AG04450 (cell line): ENCODE measurements at regions not wholly inside any gene's neighbourhood (a gene's known extent, or its start where the extent isn't known, plus 50 kb on each side); places are given as distances from the start of the nearest gene placed in this dataset.

Source experiments
- CTCF ChIA-PET: fragments of 300-600, 350-600 bp; formaldehyde crosslinking; extraction: SDS; loops from one replicate; lab custom pipeline; 2022; ENCODE audit warnings: antibody characterized with exemption, inconsistent platforms; lab: Charles Lee
- POLR2A ChIA-PET: fragments of 350-600 bp; formaldehyde crosslinking; extraction: SDS; loops from one replicate; lab custom pipeline; 2021; ENCODE audit warnings: antibody characterized with exemption, inconsistent platforms; lab: Yijun Ruan, JAX
- DNase-seq: peaks from one replicate; pipeline ENCODE4 v3.0.0-alpha.2; 2011; ENCODE audit warnings: low read depth, low spot score
- H3K27ac ChIP-seq: one replicate; pipeline ENCODE4 v1.5.1; 2012; ENCODE audit warnings: low read depth, low read length, control low read depth
- H3K27me3 ChIP-seq: one replicate; pipeline ENCODE4 v1.6.0; 2012; ENCODE audit warnings: low read length; ENCODE audit not compliant: control insufficient read depth, insufficient read depth
- H3K4me3 ChIP-seq: 2 replicates; pipeline ENCODE4 v1.5.1; 2011; ENCODE audit warnings: mild to moderate bottlenecking, low read depth, low read length, control low read depth
- H3K9me3 ChIP-seq: 2 replicates; pipeline ENCODE4 v1.5.1; 2012; ENCODE audit warnings: low read length; ENCODE audit not compliant: control insufficient read depth, insufficient read depth
- TF ChIP-seq, protein P1 (sequence below): IDR thresholded peaks from 2 replicates; pipeline ENCODE4 v1.5.1; 2011; ENCODE audit warnings: low read depth, low read length, control low read depth, inconsistent platforms

DNA sequence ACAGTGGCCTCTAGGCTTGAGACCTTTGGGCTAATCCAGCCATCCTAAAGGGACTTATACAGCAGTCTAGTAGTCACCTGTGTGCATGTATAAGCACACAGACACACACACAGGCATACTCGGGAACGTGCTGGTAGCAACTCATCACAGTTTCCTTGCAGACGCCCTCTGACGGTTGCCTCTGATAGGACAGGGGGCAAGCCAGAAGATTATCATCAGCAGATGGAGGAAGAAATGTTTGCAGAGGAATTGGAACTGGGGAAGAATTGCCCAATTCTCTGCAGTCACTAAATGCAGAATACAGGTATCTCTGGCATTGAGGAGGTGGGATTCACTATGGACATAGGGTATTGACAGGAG lies 222.2 kb downstream of the C1orf94 start:
- DNase-seq: no peak
- no peaks in the 10 kb centered on the region for H3K27me3 ChIP-seq
- no peaks in the 10 kb centered on the region for H3K9me3 ChIP-seq
- no peak overlapping the region for H3K4me3 ChIP-seq
- no peak overlapping the region for H3K27ac ChIP-seq
- ChIA-PET CTCF (no interaction called here), POLR2A (no interaction called here)
- TF ChIP-seq, protein P1, sequence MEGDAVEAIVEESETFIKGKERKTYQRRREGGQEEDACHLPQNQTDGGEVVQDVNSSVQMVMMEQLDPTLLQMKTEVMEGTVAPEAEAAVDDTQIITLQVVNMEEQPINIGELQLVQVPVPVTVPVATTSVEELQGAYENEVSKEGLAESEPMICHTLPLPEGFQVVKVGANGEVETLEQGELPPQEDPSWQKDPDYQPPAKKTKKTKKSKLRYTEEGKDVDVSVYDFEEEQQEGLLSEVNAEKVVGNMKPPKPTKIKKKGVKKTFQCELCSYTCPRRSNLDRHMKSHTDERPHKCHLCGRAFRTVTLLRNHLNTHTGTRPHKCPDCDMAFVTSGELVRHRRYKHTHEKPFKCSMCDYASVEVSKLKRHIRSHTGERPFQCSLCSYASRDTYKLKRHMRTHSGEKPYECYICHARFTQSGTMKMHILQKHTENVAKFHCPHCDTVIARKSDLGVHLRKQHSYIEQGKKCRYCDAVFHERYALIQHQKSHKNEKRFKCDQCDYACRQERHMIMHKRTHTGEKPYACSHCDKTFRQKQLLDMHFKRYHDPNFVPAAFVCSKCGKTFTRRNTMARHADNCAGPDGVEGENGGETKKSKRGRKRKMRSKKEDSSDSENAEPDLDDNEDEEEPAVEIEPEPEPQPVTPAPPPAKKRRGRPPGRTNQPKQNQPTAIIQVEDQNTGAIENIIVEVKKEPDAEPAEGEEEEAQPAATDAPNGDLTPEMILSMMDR: no peak

DNA sequence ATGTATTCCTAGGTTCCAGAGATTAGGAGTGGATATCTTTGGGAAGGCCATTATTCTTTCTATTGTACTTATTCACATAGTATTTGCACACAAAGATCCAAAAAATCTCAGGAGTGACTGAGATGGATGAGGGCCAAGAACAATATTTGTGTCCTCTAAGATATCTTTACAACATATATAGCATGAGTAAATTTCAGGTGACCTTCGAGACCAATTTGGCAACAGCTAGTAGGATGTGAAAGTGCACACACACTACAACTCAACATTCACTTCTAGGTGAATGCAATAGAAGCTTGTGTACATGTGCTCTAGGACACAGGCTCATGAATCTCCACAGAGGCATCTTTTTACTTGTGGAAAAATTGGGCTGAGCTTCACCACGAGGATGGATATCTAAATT lies 224.0 kb downstream of the C1orf94 start:
- POLR2A ChIA-PET: no interaction called here
- no peak for DNase-seq
- TF ChIP-seq, protein P1: no peak
- H3K27me3 ChIP-seq: no peaks in the 10 kb centered on the region
- CTCF ChIA-PET: no interaction called here
- no peak overlapping the region for H3K27ac ChIP-seq
- H3K4me3 ChIP-seq: no peak overlapping the region
- no peaks in the 10 kb centered on the region for H3K9me3 ChIP-seq

DNA sequence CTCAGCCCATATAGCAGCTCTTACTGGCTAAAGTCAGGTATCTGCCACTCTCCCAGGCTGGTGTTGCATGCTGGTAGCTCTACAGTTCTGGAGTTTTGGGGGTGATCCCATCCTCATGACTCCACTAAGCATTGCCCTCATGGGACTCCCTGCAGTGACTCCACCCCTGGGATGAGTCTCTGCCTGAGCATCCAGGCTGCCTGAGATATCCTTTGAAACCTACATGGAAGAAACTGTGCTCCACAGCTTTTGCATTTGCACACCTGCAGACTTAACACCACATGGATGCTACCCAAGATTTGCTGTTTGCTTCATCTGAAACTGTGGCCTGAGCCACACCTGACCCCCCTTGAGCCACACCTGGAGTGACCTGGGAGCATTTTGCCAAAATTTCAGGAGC lies 226.4 kb downstream of the C1orf94 start:
- no peak overlapping the region for H3K27ac ChIP-seq
- no peaks in the 10 kb centered on the region for H3K27me3 ChIP-seq
- no peaks in the 10 kb centered on the region for H3K9me3 ChIP-seq
- no peak for DNase-seq
- TF ChIP-seq, protein P1: no peak
- ChIA-PET POLR2A (no interaction called here), CTCF (no interaction called here)
- no peak overlapping the region for H3K4me3 ChIP-seq

DNA sequence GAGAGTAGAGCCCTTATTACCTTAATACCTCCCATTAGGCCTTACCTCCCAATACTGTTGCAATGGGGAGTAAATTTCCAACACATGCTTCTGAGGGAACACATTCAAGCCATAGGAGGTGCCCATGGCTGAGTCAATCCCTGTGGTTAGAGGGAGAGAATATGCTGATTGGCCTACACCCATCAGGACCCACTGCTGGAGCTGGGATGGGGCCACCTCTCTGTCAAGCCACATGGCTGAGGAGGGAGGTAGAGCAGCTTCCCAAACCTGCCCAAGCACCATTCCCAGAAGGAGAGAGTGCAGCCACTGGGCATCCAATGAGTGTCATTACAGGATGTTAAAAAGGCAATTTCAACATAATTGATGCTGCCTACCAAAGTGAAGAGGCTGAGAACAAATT lies 228.1 kb downstream of the C1orf94 start:
- DNase-seq: no peak
- H3K27me3 ChIP-seq: no peaks in the 10 kb centered on the region
- no peaks in the 10 kb centered on the region for H3K9me3 ChIP-seq
- ChIA-PET POLR2A (no interaction called here), CTCF (no interaction called here)
- TF ChIP-seq, protein P1: no peak
- no peak overlapping the region for H3K4me3 ChIP-seq
- no peak overlapping the region for H3K27ac ChIP-seq

DNA sequence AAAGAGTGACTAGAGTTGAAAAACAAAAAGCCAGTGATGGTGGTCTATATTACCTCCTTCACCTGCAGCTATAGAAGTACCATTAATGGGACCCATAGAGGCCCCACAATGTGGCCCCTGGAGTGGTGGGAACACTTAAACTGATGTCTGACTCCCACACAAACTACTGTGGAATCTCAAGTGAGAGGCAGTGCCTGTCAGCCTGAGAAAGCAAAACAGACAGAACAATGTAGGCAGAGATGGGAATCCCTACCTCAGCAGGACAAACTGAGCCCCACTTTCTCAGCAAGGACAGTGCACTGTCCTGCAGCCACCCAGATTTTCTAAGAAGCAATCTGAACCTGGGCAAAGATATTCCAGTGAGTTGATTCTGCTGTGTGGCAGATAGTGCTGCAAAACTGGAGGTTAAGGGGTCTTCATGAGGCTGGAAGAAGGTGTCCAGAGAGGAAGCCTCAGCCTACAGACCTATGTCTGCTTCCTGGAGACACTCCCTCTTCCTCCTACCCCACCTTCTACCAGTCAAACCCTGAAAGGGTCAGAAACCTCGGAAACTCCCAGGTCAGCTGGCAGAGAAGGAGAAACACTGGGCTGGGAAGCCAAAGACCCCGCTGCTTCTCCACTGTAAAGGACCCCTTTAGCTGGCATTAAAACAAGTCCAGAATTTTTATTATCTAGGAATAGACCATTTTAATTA lies 228.7 kb downstream of the C1orf94 start:
- TF ChIP-seq, protein P1: no peak
- CTCF ChIA-PET: no interaction called here
- H3K4me3 ChIP-seq: no peak overlapping the region

More for the DNA sequence above, 228.7 kb downstream of the C1orf94 start:
- Histone ChIP-seq H3K9me3 (no peaks in the 10 kb centered on the region), H3K27ac (no peak overlapping the region), H3K27me3 (no peaks in the 10 kb centered on the region)
- no peak for DNase-seq
- POLR2A ChIA-PET: no interaction called here
